ENCODE measurements at regions not wholly inside any gene's neighbourhood (a gene's known extent, or its start where the extent isn't known, plus 50 kb on each side); places are given as distances from the start of the nearest gene placed in this dataset.

GRCh38 chr7:118801366-118801765 is 576.9 kb downstream of the ANKRD7 start:
- no peaks in the 10 kb centered on the region for H3K79me2 ChIP-seq (ENCODE audit: insufficient read depth, low read length)
- no peaks in the 10 kb centered on the region for H3F3A ChIP-seq (ENCODE audit: low read depth)
- no peaks in the 10 kb centered on the region for H3K9me3 ChIP-seq (ENCODE audit: insufficient read depth, low read depth, low read length)
- H3K9me2 ChIP-seq (replicated peaks; ENCODE audit: low read depth, low read length): no peaks in the 10 kb centered on the region
- no peak overlapping the region for H2AFZ ChIP-seq (ENCODE audit: low read length)
- no peak overlapping the region for H3K4me3 ChIP-seq (ENCODE audit: low read length, poor library complexity, severe bottlenecking)
- TF ChIP-seq CTCF (conservative IDR thresholded peaks at IDR 0.05; ENCODE audit: low read length) (no peak), EZH2phosphoT487 (IDR thresholded peaks at IDR 0.05; ENCODE audit: borderline replicate concordance) (no peak)
- H3K9ac ChIP-seq (ENCODE audit: low read depth, low read length, poor library complexity, severe bottlenecking): no peak overlapping the region
- H3K36me3 ChIP-seq (ENCODE audit: insufficient read depth, low read length): no peaks in the 10 kb centered on the region
- H3K27me3 ChIP-seq (ENCODE audit: insufficient read depth, low read length, poor library complexity, severe bottlenecking): no peaks in the 10 kb centered on the region
- no peak overlapping the region for H3K4me2 ChIP-seq (ENCODE audit: low read depth, low read length, poor library complexity, severe bottlenecking)
- H4K20me1 ChIP-seq (ENCODE audit: insufficient read depth, low read length, poor library complexity, severe bottlenecking): no peaks in the 10 kb centered on the region
- no peaks in the 10 kb centered on the region for H3K4me1 ChIP-seq (ENCODE audit: insufficient read depth, low read length, poor library complexity, severe bottlenecking)

- Histone ChIP-seq H3F3A (ENCODE audit: low read depth) (no peaks in the 10 kb centered on the region), H3K9me3 (ENCODE audit: insufficient read depth, low read depth, low read length) (no peaks in the 10 kb centered on the region), H3K27me3 (ENCODE audit: insufficient read depth, low read length, poor library complexity, severe bottlenecking) (no peaks in the 10 kb centered on the region), H3K4me2 (ENCODE audit: low read depth, low read length, poor library complexity, severe bottlenecking) (no peak overlapping the region), H3K4me1 (ENCODE audit: insufficient read depth, low read length, poor library complexity, severe bottlenecking) (no peaks in the 10 kb centered on the region), H4K20me1 (ENCODE audit: insufficient read depth, low read length, poor library complexity, severe bottlenecking) (no peaks in the 10 kb centered on the region), H3K36me3 (ENCODE audit: insufficient read depth, low read length) (no peaks in the 10 kb centered on the region), H2AFZ (ENCODE audit: low read length) (no peak overlapping the region), H3K4me3 (ENCODE audit: low read length, poor library complexity, severe bottlenecking) (no peak overlapping the region), H3K9me2 (replicated peaks; ENCODE audit: low read depth, low read length) (no peaks in the 10 kb centered on the region), H3K9ac (ENCODE audit: low read depth, low read length, poor library complexity, severe bottlenecking) (no peak overlapping the region), H3K79me2 (ENCODE audit: insufficient read depth, low read length) (no peaks in the 10 kb centered on the region)
- TF ChIP-seq EZH2phosphoT487 (IDR thresholded peaks at IDR 0.05; ENCODE audit: borderline replicate concordance) (no peak), CTCF (conservative IDR thresholded peaks at IDR 0.05; ENCODE audit: low read length) (no peak)
Measured at GRCh38 chr7:118802726-118803125, 578.2 kb downstream of the ANKRD7 start.

GRCh38 chr7:118826246-118826645 is 601.7 kb downstream of the ANKRD7 start:
- H3K4me2 ChIP-seq (ENCODE audit: low read depth, low read length, poor library complexity, severe bottlenecking): no peak overlapping the region
- no peaks in the 10 kb centered on the region for H3F3A ChIP-seq (ENCODE audit: low read depth)
- H2AFZ ChIP-seq (ENCODE audit: low read length): no peak overlapping the region
- no peaks in the 10 kb centered on the region for H3K27me3 ChIP-seq (ENCODE audit: insufficient read depth, low read length, poor library complexity, severe bottlenecking)
- no peaks in the 10 kb centered on the region for H3K4me1 ChIP-seq (ENCODE audit: insufficient read depth, low read length, poor library complexity, severe bottlenecking)
- H4K20me1 ChIP-seq (ENCODE audit: insufficient read depth, low read length, poor library complexity, severe bottlenecking): no peaks in the 10 kb centered on the region
- no peaks in the 10 kb centered on the region for H3K79me2 ChIP-seq (ENCODE audit: insufficient read depth, low read length)
- no peak overlapping the region for H3K4me3 ChIP-seq (ENCODE audit: low read length, poor library complexity, severe bottlenecking)
- no peak overlapping the region for H3K9ac ChIP-seq (ENCODE audit: low read depth, low read length, poor library complexity, severe bottlenecking)
- no peaks in the 10 kb centered on the region for H3K9me2 ChIP-seq (replicated peaks; ENCODE audit: low read depth, low read length)
- no peaks in the 10 kb centered on the region for H3K36me3 ChIP-seq (ENCODE audit: insufficient read depth, low read length)
- TF ChIP-seq CTCF (conservative IDR thresholded peaks at IDR 0.05; ENCODE audit: low read length): no peak
- TF ChIP-seq EZH2phosphoT487 (IDR thresholded peaks at IDR 0.05; ENCODE audit: borderline replicate concordance): no peak
- H3K9me3 ChIP-seq (ENCODE audit: insufficient read depth, low read depth, low read length): no peaks in the 10 kb centered on the region

Data from Loucy (cell line).